RWPE2 (cell line): ENCODE measurements at regions not wholly inside any gene's neighbourhood (a gene's known extent, or its start where the extent isn't known, plus 50 kb on each side); places are given as distances from the start of the nearest gene placed in this dataset.
A peak's percentile ranks its signal among the peaks of the same experiment; 100 is the strongest.

ENCODE experiments used
- ATAC-seq: fragments of 200-7000 bp; cut with Tn5 transposase; 3 replicates; pipeline ENCODE4 v1.9.1; 2021; ENCODE audit warnings: low read depth
- DNase-seq: peaks from one replicate; pipeline ENCODE4 v3.0.0-alpha.2; 2020; ENCODE audit warnings: low spot score
- H3K27ac ChIP-seq: fragments of 450-650 bp; 2 replicates; pipeline ENCODE4 v1.5.1; 2017; ENCODE audit warnings: mild to moderate bottlenecking; ENCODE audit not compliant: poor library complexity, severe bottlenecking
- H3K27me3 ChIP-seq: fragments of 250-450 bp; sonication (Bioruptor Pico); 2 replicates; pipeline ENCODE4 v1.5.1; 2021; ENCODE audit warnings: mild to moderate bottlenecking, moderate library complexity; ENCODE audit not compliant: insufficient read depth, poor library complexity, severe bottlenecking
- H3K36me3 ChIP-seq: fragments of 250-450 bp; sonication (Bioruptor Pico); 2 replicates; pipeline ENCODE4 v1.5.1; 2020; ENCODE audit warnings: low read depth, mild to moderate bottlenecking, moderate library complexity
- H3K4me1 ChIP-seq: fragments of 250-450 bp; sonication (Bioruptor Pico); 2 replicates; pipeline ENCODE4 v1.5.1; 2021; ENCODE audit warnings: mild to moderate bottlenecking, moderate library complexity; ENCODE audit not compliant: insufficient read depth, poor library complexity, severe bottlenecking
- H3K4me3 ChIP-seq: fragments of 250-450 bp; sonication (Bioruptor Pico); 2 replicates; pipeline ENCODE4 v1.5.1; 2021; ENCODE audit warnings: mild to moderate bottlenecking, moderate library complexity; ENCODE audit not compliant: severe bottlenecking
- H3K9me3 ChIP-seq: fragments of 250-450 bp; sonication (Bioruptor Pico); 2 replicates; pipeline ENCODE4 v1.5.1; 2021; ENCODE audit warnings: mild to moderate bottlenecking, moderate library complexity; ENCODE audit not compliant: severe bottlenecking
- TF ChIP-seq, protein P1 (sequence below): fragments of 450-650 bp; IDR thresholded peaks from one replicate; pipeline ENCODE4 v1.5.1; 2017; ENCODE audit warnings: mild to moderate bottlenecking, moderate library complexity; ENCODE audit not compliant: poor library complexity, severe bottlenecking

GRCh38 chr12:96136161-96136560 lies 58.0 kb upstream of the ELK3 start:
- H3K27ac ChIP-seq: no peak overlapping the region
- no peaks in the 10 kb centered on the region for H3K9me3 ChIP-seq
- no peaks in the 10 kb centered on the region for H3K4me1 ChIP-seq
- ATAC-seq: peak; percentile 17; the same call in 1 of the 3 replicates
- TF ChIP-seq, protein P1, sequence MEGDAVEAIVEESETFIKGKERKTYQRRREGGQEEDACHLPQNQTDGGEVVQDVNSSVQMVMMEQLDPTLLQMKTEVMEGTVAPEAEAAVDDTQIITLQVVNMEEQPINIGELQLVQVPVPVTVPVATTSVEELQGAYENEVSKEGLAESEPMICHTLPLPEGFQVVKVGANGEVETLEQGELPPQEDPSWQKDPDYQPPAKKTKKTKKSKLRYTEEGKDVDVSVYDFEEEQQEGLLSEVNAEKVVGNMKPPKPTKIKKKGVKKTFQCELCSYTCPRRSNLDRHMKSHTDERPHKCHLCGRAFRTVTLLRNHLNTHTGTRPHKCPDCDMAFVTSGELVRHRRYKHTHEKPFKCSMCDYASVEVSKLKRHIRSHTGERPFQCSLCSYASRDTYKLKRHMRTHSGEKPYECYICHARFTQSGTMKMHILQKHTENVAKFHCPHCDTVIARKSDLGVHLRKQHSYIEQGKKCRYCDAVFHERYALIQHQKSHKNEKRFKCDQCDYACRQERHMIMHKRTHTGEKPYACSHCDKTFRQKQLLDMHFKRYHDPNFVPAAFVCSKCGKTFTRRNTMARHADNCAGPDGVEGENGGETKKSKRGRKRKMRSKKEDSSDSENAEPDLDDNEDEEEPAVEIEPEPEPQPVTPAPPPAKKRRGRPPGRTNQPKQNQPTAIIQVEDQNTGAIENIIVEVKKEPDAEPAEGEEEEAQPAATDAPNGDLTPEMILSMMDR: no peak
- H3K36me3 ChIP-seq: no peaks in the 10 kb centered on the region
- H3K4me3 ChIP-seq: no peak overlapping the region
- DNase-seq: no peak
- no peaks in the 10 kb centered on the region for H3K27me3 ChIP-seq

DNA sequence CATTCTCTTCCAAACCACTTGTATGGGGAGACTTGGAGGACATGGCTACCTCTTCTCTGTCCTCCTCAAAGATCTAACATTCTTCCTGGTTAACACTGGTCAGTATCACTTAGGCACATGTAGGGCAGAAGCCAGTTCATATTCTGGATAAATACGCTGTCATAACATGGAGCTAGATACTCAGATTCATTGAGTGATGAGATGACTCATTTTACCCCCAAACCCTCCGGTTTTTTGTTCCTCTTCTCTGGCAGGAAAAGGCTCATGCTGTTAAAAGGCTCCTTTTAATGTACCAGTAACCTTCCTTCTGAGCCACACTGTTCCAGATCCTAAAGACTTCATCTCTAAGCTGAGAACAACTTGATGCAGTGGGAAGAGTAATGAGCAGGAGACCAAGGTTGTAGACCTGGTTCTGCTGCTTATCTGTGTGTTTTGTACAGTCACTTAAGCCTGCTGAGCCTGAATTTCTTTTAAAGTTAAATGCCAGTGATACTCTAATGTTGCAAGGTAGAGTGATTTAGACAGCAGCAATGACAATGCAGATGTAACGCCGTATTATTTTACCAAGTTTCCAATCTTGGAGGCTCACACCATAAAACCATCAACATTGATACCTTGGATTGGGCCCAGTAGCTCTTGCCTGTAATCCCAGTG lies 57.3 kb upstream of the ELK3 start:
- H3K4me3 ChIP-seq: no peak overlapping the region
- H3K9me3 ChIP-seq: no peaks in the 10 kb centered on the region
- H3K4me1 ChIP-seq: no peaks in the 10 kb centered on the region
- H3K36me3 ChIP-seq: no peaks in the 10 kb centered on the region
- ATAC-seq: no peak
- no peak for DNase-seq
- TF ChIP-seq, protein P1: no peak
- no peaks in the 10 kb centered on the region for H3K27me3 ChIP-seq
- H3K27ac ChIP-seq: no peak overlapping the region

GRCh38 chr12:96140174-96140573 lies 54.0 kb upstream of the ELK3 start:
- Histone ChIP-seq H3K27me3 (no peaks in the 10 kb centered on the region), H3K36me3 (no peaks in the 10 kb centered on the region), H3K4me3 (no peak overlapping the region), H3K4me1 (no peaks in the 10 kb centered on the region), H3K27ac (no peak overlapping the region), H3K9me3 (no peaks in the 10 kb centered on the region)
- no peak; the same call in 2 of the 3 replicates for ATAC-seq
- TF ChIP-seq, protein P1: no peak
- DNase-seq: no peak

- no peaks in the 10 kb centered on the region for H3K36me3 ChIP-seq
- DNase-seq: no peak
- H3K9me3 ChIP-seq: no peaks in the 10 kb centered on the region
- ATAC-seq: no peak
- TF ChIP-seq, protein P1: no peak
- H3K27ac ChIP-seq: no peak overlapping the region
- no peak overlapping the region for H3K4me3 ChIP-seq
- H3K4me1 ChIP-seq: no peaks in the 10 kb centered on the region
- H3K27me3 ChIP-seq: no peaks in the 10 kb centered on the region
Observed at GRCh38 chr12:96141216-96141912, 52.8 kb upstream of the ELK3 start.

DNA sequence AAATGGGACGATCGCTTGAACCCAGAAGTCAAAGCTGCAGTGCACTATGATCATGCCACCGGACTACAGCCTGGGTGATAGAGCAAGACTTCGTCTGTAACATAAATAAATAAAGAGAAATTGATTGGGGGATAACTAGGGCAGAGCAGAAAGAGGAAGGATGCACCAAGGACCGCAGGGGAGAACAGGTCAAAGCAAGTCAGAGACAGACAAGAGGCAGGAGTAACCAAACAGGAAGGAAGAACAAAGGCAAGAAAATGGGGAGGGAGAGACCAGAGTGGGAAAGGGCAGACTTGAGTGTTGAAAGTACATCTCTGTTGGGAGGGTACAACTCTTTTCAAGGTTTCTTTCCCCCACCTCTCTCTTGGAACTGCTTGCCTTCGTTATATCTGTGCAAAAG lies 50.8 kb upstream of the ELK3 start:
- Histone ChIP-seq H3K4me1 (no peaks in the 10 kb centered on the region), H3K36me3 (no peaks in the 10 kb centered on the region), H3K4me3 (no peak overlapping the region), H3K27me3 (no peaks in the 10 kb centered on the region), H3K27ac (no peak overlapping the region), H3K9me3 (no peaks in the 10 kb centered on the region)
- DNase-seq (no peak), ATAC-seq (no peak)
- TF ChIP-seq, protein P1: no peak
